ENCODE measurements at regions not wholly inside any gene's neighbourhood (a gene's known extent, or its start where the extent isn't known, plus 50 kb on each side); places are given as distances from the start of the nearest gene placed in this dataset.

GRCh38 chr2:138137949-138138348 lies 173.7 kb downstream of the HNMT start:
- no peak overlapping the region for H3K4me3 ChIP-seq (ENCODE audit: low read depth, low read length)
- TF ChIP-seq CTCF (IDR thresholded peaks at IDR 0.05; ENCODE audit: borderline replicate concordance, insufficient read depth, low read depth, low read length): no peak

GRCh38 chr2:138147796-138148195 lies 183.5 kb downstream of the HNMT start:
- no peak for TF ChIP-seq CTCF (IDR thresholded peaks at IDR 0.05; ENCODE audit: borderline replicate concordance, insufficient read depth, low read depth, low read length)
- no peak overlapping the region for H3K4me3 ChIP-seq (ENCODE audit: low read depth, low read length)

GRCh38 chr2:138155304-138155703 lies 191.0 kb downstream of the HNMT start:
- no peak overlapping the region for H3K4me3 ChIP-seq (ENCODE audit: low read depth, low read length)
- TF ChIP-seq CTCF (IDR thresholded peaks at IDR 0.05; ENCODE audit: borderline replicate concordance, insufficient read depth, low read depth, low read length): no peak

GRCh38 chr2:138157372-138157771 lies 193.1 kb downstream of the HNMT start:
- TF ChIP-seq CTCF (IDR thresholded peaks at IDR 0.05; ENCODE audit: borderline replicate concordance, insufficient read depth, low read depth, low read length): no peak
- H3K4me3 ChIP-seq (ENCODE audit: low read depth, low read length): no peak overlapping the region

GRCh38 chr2:138170485-138170884 lies 206.2 kb downstream of the HNMT start:
- TF ChIP-seq CTCF (IDR thresholded peaks at IDR 0.05; ENCODE audit: borderline replicate concordance, insufficient read depth, low read depth, low read length): no peak
- H3K4me3 ChIP-seq (ENCODE audit: low read depth, low read length): no peak overlapping the region

- no peak for TF ChIP-seq CTCF (IDR thresholded peaks at IDR 0.05; ENCODE audit: borderline replicate concordance, insufficient read depth, low read depth, low read length)
Observed at GRCh38 chr2:138171244-138171643, 207.0 kb downstream of the HNMT start.

GRCh38 chr2:138175066-138175465 lies 210.8 kb downstream of the HNMT start:
- H3K4me3 ChIP-seq (ENCODE audit: low read depth, low read length): no peak overlapping the region
- no peak for TF ChIP-seq CTCF (IDR thresholded peaks at IDR 0.05; ENCODE audit: borderline replicate concordance, insufficient read depth, low read depth, low read length)

More at GRCh38 chr2:138171244-138171643, 207.0 kb downstream of the HNMT start:
- H3K4me3 ChIP-seq (ENCODE audit: low read depth, low read length): no peak overlapping the region

Measured in GM12875 (cell line).